ENCODE measurements at regions not wholly inside any gene's neighbourhood (a gene's known extent, or its start where the extent isn't known, plus 50 kb on each side); places are given as distances from the start of the nearest gene placed in this dataset.

- no peak for DNase-seq (ENCODE audit: low read depth)
- no peak overlapping the region for H3K4me3 ChIP-seq (ENCODE audit: low read depth, low read length)
- TF ChIP-seq CTCF (conservative IDR thresholded peaks at IDR 0.05; ENCODE audit: low read depth, low read length) = no peak
Measured at GRCh38 chr4:138310498-138310897, 68.3 kb upstream of the SLC7A11 start.

- H3K4me3 ChIP-seq (ENCODE audit: low read depth, low read length) = no peak overlapping the region
- DNase-seq (ENCODE audit: low read depth) = peak; percentile 38
- TF ChIP-seq CTCF (conservative IDR thresholded peaks at IDR 0.05; ENCODE audit: low read depth, low read length) = no peak
Measured at GRCh38 chr4:138308356-138308755, 66.2 kb upstream of the SLC7A11 start.

GRCh38 chr4:138307319-138307718 lies 65.2 kb upstream of the SLC7A11 start:
- no peak for DNase-seq (ENCODE audit: low read depth)
- TF ChIP-seq CTCF (conservative IDR thresholded peaks at IDR 0.05; ENCODE audit: low read depth, low read length) = no peak

GRCh38 chr4:138305050-138305449 lies 62.9 kb upstream of the SLC7A11 start:
- DNase-seq (ENCODE audit: low read depth) = no peak
- no peak overlapping the region for H3K4me3 ChIP-seq (ENCODE audit: low read depth, low read length)
- TF ChIP-seq CTCF (conservative IDR thresholded peaks at IDR 0.05; ENCODE audit: low read depth, low read length) = no peak

More at GRCh38 chr4:138307319-138307718, 65.2 kb upstream of the SLC7A11 start:
- no peak overlapping the region for H3K4me3 ChIP-seq (ENCODE audit: low read depth, low read length)

- DNase-seq (ENCODE audit: low read depth) = no peak
- no peak for TF ChIP-seq CTCF (conservative IDR thresholded peaks at IDR 0.05; ENCODE audit: low read depth, low read length)
Measured at GRCh38 chr4:138301536-138301935, 59.4 kb upstream of the SLC7A11 start.

GRCh38 chr4:138300616-138301015 lies 58.5 kb upstream of the SLC7A11 start:
- no peak for TF ChIP-seq CTCF (conservative IDR thresholded peaks at IDR 0.05; ENCODE audit: low read depth, low read length)
- DNase-seq (ENCODE audit: low read depth) = no peak
- no peak overlapping the region for H3K4me3 ChIP-seq (ENCODE audit: low read depth, low read length)

More at GRCh38 chr4:138301536-138301935, 59.4 kb upstream of the SLC7A11 start:
- no peak overlapping the region for H3K4me3 ChIP-seq (ENCODE audit: low read depth, low read length)

GRCh38 chr4:138299881-138300280 lies 57.7 kb upstream of the SLC7A11 start:
- DNase-seq (ENCODE audit: low read depth) = no peak
- no peak overlapping the region for H3K4me3 ChIP-seq (ENCODE audit: low read depth, low read length)
- TF ChIP-seq CTCF (conservative IDR thresholded peaks at IDR 0.05; ENCODE audit: low read depth, low read length) = no peak

Measured in epithelial cell of proximal tubule (primary cell).